H9 (cell line): ENCODE measurements at regions not wholly inside any gene's neighbourhood (a gene's known extent, or its start where the extent isn't known, plus 50 kb on each side); places are given as distances from the start of the nearest gene placed in this dataset.

Experiments used
- DNase-seq: peaks from one replicate; pipeline ENCODE4 v3.0.0-alpha.2; 2017
- H2AFZ ChIP-seq: one replicate; pipeline ENCODE4 v1.6.1; 2013; ENCODE audit warnings: mild to moderate bottlenecking, low read length, control low read depth, moderate library complexity
- H2AK5ac ChIP-seq: 2 replicates; pipeline ENCODE4 v1.6.1; 2013; ENCODE audit warnings: low read length, control low read depth, mixed read lengths; ENCODE audit not compliant: insufficient read length
- H2BK120ac ChIP-seq: one replicate; pipeline ENCODE4 v1.6.1; 2013; ENCODE audit warnings: low read depth, mild to moderate bottlenecking, low read length, control low read depth, inconsistent platforms; ENCODE audit not compliant: poor library complexity, severe bottlenecking
- H2BK12ac ChIP-seq: 2 replicates; pipeline ENCODE4 v1.6.1; 2013; ENCODE audit warnings: low read length, control low read depth, mixed read lengths, low read depth; ENCODE audit not compliant: insufficient read length
- H2BK15ac ChIP-seq: 2 replicates; pipeline ENCODE4 v1.6.1; 2013; ENCODE audit warnings: low read depth, low read length, control low read depth
- H2BK20ac ChIP-seq: one replicate; pipeline ENCODE4 v1.6.1; 2013; ENCODE audit warnings: low read depth, mild to moderate bottlenecking, low read length, control low read depth, inconsistent platforms; ENCODE audit not compliant: poor library complexity, severe bottlenecking
- H2BK5ac ChIP-seq: 2 replicates; pipeline ENCODE4 v1.6.1; 2013; ENCODE audit warnings: low read length, control low read depth, mixed read lengths; ENCODE audit not compliant: insufficient read length
- H3K14ac ChIP-seq: 2 replicates; pipeline ENCODE4 v1.6.1; 2013; ENCODE audit warnings: low read length, control low read depth; ENCODE audit not compliant: insufficient read depth
- H3K18ac ChIP-seq: 2 replicates; pipeline ENCODE4 v1.6.1; 2013; ENCODE audit warnings: low read depth, mild to moderate bottlenecking, mixed read lengths, low read length, control low read depth; ENCODE audit not compliant: insufficient read length
- H3K23ac ChIP-seq: 2 replicates; pipeline ENCODE4 v1.6.1; 2013; ENCODE audit warnings: low read length, control low read depth, mixed read lengths, low read depth; ENCODE audit not compliant: insufficient read length
- H3K23me2 ChIP-seq: 2 replicates; pipeline ENCODE4 v1.6.1; 2013; ENCODE audit warnings: low read depth, mild to moderate bottlenecking, mixed read lengths, low read length, control low read depth; ENCODE audit not compliant: insufficient read length, poor library complexity, severe bottlenecking
- H3K27ac ChIP-seq: 2 replicates; pipeline ENCODE4 v1.5.1; 2013; ENCODE audit warnings: low read length, control low read depth, mixed read lengths, low read depth; ENCODE audit not compliant: insufficient read length
- H3K27me3 ChIP-seq: 2 replicates; pipeline ENCODE4 v1.6.1; 2013; ENCODE audit warnings: low read length, control low read depth, inconsistent platforms; ENCODE audit not compliant: insufficient read depth
- H3K4ac ChIP-seq: 2 replicates; pipeline ENCODE4 v1.6.1; 2013; ENCODE audit warnings: low read depth, mild to moderate bottlenecking, control low read depth, inconsistent platforms, low read length, moderate library complexity
- H3K4me1 ChIP-seq: 2 replicates; pipeline ENCODE4 v1.6.1; 2013; ENCODE audit warnings: low read length, control low read depth, inconsistent platforms; ENCODE audit not compliant: insufficient read depth
- H3K4me2 ChIP-seq: 2 replicates; pipeline ENCODE4 v1.6.1; 2013; ENCODE audit warnings: low read length, control low read depth, mixed read lengths; ENCODE audit not compliant: insufficient read length, insufficient read depth
- H3K56ac ChIP-seq: 2 replicates; pipeline ENCODE4 v1.6.1; 2013; ENCODE audit warnings: low read depth, mild to moderate bottlenecking, mixed read lengths, low read length, control low read depth; ENCODE audit not compliant: insufficient read length
- H3K79me1 ChIP-seq: 2 replicates; pipeline ENCODE4 v1.6.1; 2013; ENCODE audit warnings: low read depth, mild to moderate bottlenecking, moderate library complexity, low read length, control low read depth, inconsistent platforms; ENCODE audit not compliant: insufficient read depth, poor library complexity, severe bottlenecking
- H3K79me2 ChIP-seq: 2 replicates; pipeline ENCODE4 v1.6.1; 2013; ENCODE audit warnings: low read length, control low read depth, inconsistent platforms; ENCODE audit not compliant: insufficient read depth
- H3K9ac ChIP-seq: 2 replicates; pipeline ENCODE4 v1.6.1; 2013; ENCODE audit warnings: low read length, control low read depth, mixed read lengths; ENCODE audit not compliant: insufficient read length; ENCODE audit errors: extremely low read depth
- H3K9me3 ChIP-seq: one replicate; pipeline ENCODE4 v1.6.1; 2013; ENCODE audit warnings: low read depth, low read length, inconsistent platforms; ENCODE audit not compliant: control insufficient read depth
- H3T11ph ChIP-seq: one replicate; pipeline ENCODE4 v1.6.1; 2013; ENCODE audit warnings: mild to moderate bottlenecking, low read length, control low read depth, inconsistent platforms
- H4K20me1 ChIP-seq: one replicate; pipeline ENCODE4 v1.6.1; 2013; ENCODE audit not compliant: control insufficient read depth, insufficient read length, insufficient read depth
- H4K5ac ChIP-seq: 2 replicates; pipeline ENCODE4 v1.6.1; 2013; ENCODE audit warnings: low read depth, mild to moderate bottlenecking, mixed read lengths, low read length, control low read depth; ENCODE audit not compliant: insufficient read length
- H4K8ac ChIP-seq: replicated peaks from 2 replicates; pipeline ENCODE4 v1.6.1; 2013; ENCODE audit warnings: low read length, control low read depth, mixed read lengths, low read depth; ENCODE audit not compliant: insufficient read length
- H4K91ac ChIP-seq: 2 replicates; pipeline ENCODE4 v1.6.1; 2013; ENCODE audit warnings: low read depth, mild to moderate bottlenecking, moderate library complexity, mixed read lengths, low read length, control low read depth; ENCODE audit not compliant: insufficient read length
- H3K27ac Mint-ChIP-seq, 3 experiments: 2 replicates in 2 of 3; 3 replicates in 1 of 3; pipeline ENCODE4 v1.8.0; 2020 to 2021; ENCODE audit warnings: mixed read lengths in 3 of 3, mild to moderate bottlenecking in 1 of 3, moderate library complexity in 1 of 3
- H3K27me3 Mint-ChIP-seq: 2 replicates; pipeline ENCODE4 v1.8.0; 2021; ENCODE audit warnings: low read depth, mild to moderate bottlenecking, moderate library complexity, mixed read lengths
- H3K36me3 Mint-ChIP-seq, 3 experiments: 2 replicates in 2 of 3; 3 replicates in 1 of 3; pipeline ENCODE4 v1.8.0; 2020 to 2021; ENCODE audit warnings: low read depth in 3 of 3, mixed read lengths in 3 of 3; ENCODE audit not compliant: insufficient read depth in 1 of 3
- H3K4me1 Mint-ChIP-seq, 2 experiments: 2 replicates each; pipeline ENCODE4 v1.8.0; 2020; ENCODE audit warnings: mixed read lengths in 2 of 2
- H3K4me3 Mint-ChIP-seq, 2 experiments: 2 replicates in 1 of 2; 3 replicates in 1 of 2; pipeline ENCODE4 v1.8.0; 2020 to 2021; ENCODE audit warnings: mild to moderate bottlenecking in 2 of 2, mixed read lengths in 2 of 2, moderate library complexity in 1 of 2
- H3K9me3 Mint-ChIP-seq, 2 experiments: 2 replicates in 1 of 2; 3 replicates in 1 of 2; pipeline ENCODE4 v1.8.0; 2020; ENCODE audit warnings: mild to moderate bottlenecking in 2 of 2, mixed read lengths in 2 of 2, moderate library complexity in 1 of 2
- CTCF ChIP-seq: fragments of 200-600 bp; sonication (generic); conservative IDR thresholded peaks from 3 replicates; pipeline ENCODE4 v1.8.0; 2021; ENCODE audit warnings: antibody characterized with exemption, mild to moderate bottlenecking
- WGBS: extraction: QIAGEN DNeasy Blood & Tissue Kit; methylation state at CpG from one replicate; pipeline ENCODE4 v1.1.7; 2013; ENCODE audit warnings: missing lambda C conversion rate, low lambda C conversion rate, mixed read lengths; ENCODE audit not compliant: insufficient read length; ENCODE audit errors: extremely low coverage; 5-methylcytosine and 5-hydroxymethylcytosine counted together

GRCh38 chr2:190113000-190113399, 50.5 kb upstream of the MSTN start:
- no peak overlapping the region for H3T11ph ChIP-seq
- Mint-ChIP-seq H3K27me3 (peaks cover 1% of the 10 kb centered on the region; the same call in 1 of the 2 replicates), H3K9me3 (no peaks in the 10 kb centered on the region; a peak in 1 of 5 replicates), H3K36me3 (no peaks in the 10 kb centered on the region; a peak in 2 of 7 replicates), H3K27ac (no peak overlapping the region), H3K4me3 (no peak overlapping the region), H3K4me1 (peaks cover 3 to 5% of the 10 kb centered on the region in 2 experiments; a peak in 1 of 4 replicates)
- H3K27ac ChIP-seq: no peak overlapping the region
- H3K4me1 ChIP-seq: no peaks in the 10 kb centered on the region
- H3K56ac ChIP-seq: no peak overlapping the region
- no peak overlapping the region for H3K4me2 ChIP-seq
- no peak for DNase-seq
- no peak overlapping the region for H2BK20ac ChIP-seq
- H4K20me1 ChIP-seq: no peaks in the 10 kb centered on the region
- no peak overlapping the region for H2BK15ac ChIP-seq
- no peak overlapping the region for H2BK5ac ChIP-seq
- no CpG with 5 or more reads among the region's 2 CpGs for WGBS
- no peak overlapping the region for H4K91ac ChIP-seq
- no peak overlapping the region for H3K4ac ChIP-seq
- no peaks in the 10 kb centered on the region for H3K79me2 ChIP-seq
- no peak overlapping the region for H2BK12ac ChIP-seq
- no peak overlapping the region for H3K14ac ChIP-seq
- no peak overlapping the region for H3K9ac ChIP-seq
- H3K23me2 ChIP-seq: no peaks in the 10 kb centered on the region
- no peak overlapping the region for H4K5ac ChIP-seq
- H3K27me3 ChIP-seq: no peaks in the 10 kb centered on the region
- no peak for TF ChIP-seq CTCF
- H2AK5ac ChIP-seq: no peak overlapping the region
- H3K9me3 ChIP-seq: no peaks in the 10 kb centered on the region
- H2BK120ac ChIP-seq: no peak overlapping the region
- H3K18ac ChIP-seq: no peak overlapping the region
- no peak overlapping the region for H3K23ac ChIP-seq
- no peak overlapping the region for H2AFZ ChIP-seq
- no peaks in the 10 kb centered on the region for H3K79me1 ChIP-seq
- no peak overlapping the region for H4K8ac ChIP-seq
